Spleen (tissue), 11 donors: ENCODE measurements at regions not wholly inside any gene's neighbourhood (a gene's known extent, or its start where the extent isn't known, plus 50 kb on each side); places are given as distances from the start of the nearest gene placed in this dataset.

Experiments
- DNase-seq: peaks from one replicate; pipeline ENCODE4 v3.0.0-alpha.2; 2020
- H3K27ac ChIP-seq, 8 donors: fragments of 200-600 bp; sonication (generic) in 7 of 8; 1 replicate in 4 of 8; 2 replicates in 4 of 8; pipeline versions ENCODE4 v1.5.0 to v1.8.0; 2016 to 2021; ENCODE audit warnings: inconsistent platforms in 4 of 8, mild to moderate bottlenecking in 4 of 8, moderate library complexity in 1 of 8
- H3K27me3 ChIP-seq, 7 donors: fragments of 200-600 bp; sonication (generic) in 6 of 7; replicated peaks in 1 of 7; 1 replicate in 4 of 7; 2 replicates in 3 of 7; pipeline versions ENCODE4 v1.5.0 to v1.8.0; 2016 to 2021; ENCODE audit warnings: inconsistent platforms in 3 of 7, mild to moderate bottlenecking in 1 of 7
- H3K36me3 ChIP-seq, 6 donors: fragments of 200-600 bp; sonication (generic) in 5 of 6; 1 replicate in 4 of 6; 2 replicates in 2 of 6; pipeline versions ENCODE4 v1.5.0 to v1.8.0; 2016 to 2021; ENCODE audit warnings: inconsistent platforms in 2 of 6
- H3K4me1 ChIP-seq, 6 donors: fragments of 200-600 bp; sonication (generic) in 5 of 6; 1 replicate in 3 of 6; 2 replicates in 3 of 6; pipeline versions ENCODE4 v1.5.0 to v1.8.0; 2016 to 2021; ENCODE audit warnings: inconsistent platforms in 3 of 6
- H3K4me3 ChIP-seq, 8 donors: fragments of 200-600 bp; sonication (generic) in 7 of 8; 1 replicate in 4 of 8; 2 replicates in 4 of 8; pipeline versions ENCODE4 v1.5.0 to v1.8.0; 2016 to 2021; ENCODE audit warnings: inconsistent platforms in 4 of 8, mild to moderate bottlenecking in 4 of 8, moderate library complexity in 2 of 8
- H3K9me3 ChIP-seq, 8 donors: fragments of 200-600 bp; sonication (generic) in 7 of 8; 1 replicate in 4 of 8; 2 replicates in 4 of 8; pipeline versions ENCODE4 v1.5.0 to v1.8.0; 2016 to 2021; ENCODE audit warnings: inconsistent platforms in 4 of 8
- POLR2A ChIP-seq, 3 donors: fragments of 450-650 bp; IDR thresholded peaks; one replicate each; pipeline ENCODE4 v1.5.1; 2017; ENCODE audit warnings: antibody characterized with exemption in 3 of 3, mild to moderate bottlenecking in 1 of 3
- POLR2AphosphoS5 ChIP-seq, 3 donors: sonication (generic); formaldehyde crosslinking; IDR thresholded peaks; one replicate each; pipeline ENCODE4 v1.5.1; 2017; ENCODE audit warnings: antibody characterized with exemption in 3 of 3
- WGBS, 5 donors: extraction: QIAGEN DNeasy Blood & Tissue Kit in 3 of 5; methylation state at CpG; one replicate each; pipeline versions ENCODE4 v1.1.5 to v1.1.7; 2013 to 2018; 5-methylcytosine and 5-hydroxymethylcytosine counted together
- intact Hi-C: fragments of 100-400 bp; cut with DNase I; formaldehyde crosslinking; loops from one replicate; pipeline ENCODE4 v1.15.0; 2023; ENCODE audit warnings: low total_unique reads
- TF ChIP-seq, protein P1 (sequence below), 11 experiments: fragments of 200-600 bp in 7 of 11; fragments of 450-650 bp in 4 of 11; sonication (generic) in 4 of 11; IDR thresholded peaks in 8 of 11; conservative IDR thresholded peaks in 3 of 11; 1 replicate in 7 of 11; 2 replicates in 4 of 11; pipeline versions ENCODE4 v1.4.0 to v1.8.0; 2016 to 2021; ENCODE audit warnings: antibody characterized with exemption in 11 of 11, inconsistent platforms in 4 of 11, mild to moderate bottlenecking in 1 of 11
- donor health status: healthy with polysubstance abuse.
- donor health status: DM: no; HTN: no; CAD: no; lungs with moderate emphysema.
- donor health status: DM: no; HTN: no; CAD: no.
- donor health status: Bipolar disorder and iron deficiency.
- donor health status: healthy.
- donor health status: DM: no; HTN: no; CAD: no.
- donor health status: DM: yes; HTN: yes; CAD: no.

DNA sequence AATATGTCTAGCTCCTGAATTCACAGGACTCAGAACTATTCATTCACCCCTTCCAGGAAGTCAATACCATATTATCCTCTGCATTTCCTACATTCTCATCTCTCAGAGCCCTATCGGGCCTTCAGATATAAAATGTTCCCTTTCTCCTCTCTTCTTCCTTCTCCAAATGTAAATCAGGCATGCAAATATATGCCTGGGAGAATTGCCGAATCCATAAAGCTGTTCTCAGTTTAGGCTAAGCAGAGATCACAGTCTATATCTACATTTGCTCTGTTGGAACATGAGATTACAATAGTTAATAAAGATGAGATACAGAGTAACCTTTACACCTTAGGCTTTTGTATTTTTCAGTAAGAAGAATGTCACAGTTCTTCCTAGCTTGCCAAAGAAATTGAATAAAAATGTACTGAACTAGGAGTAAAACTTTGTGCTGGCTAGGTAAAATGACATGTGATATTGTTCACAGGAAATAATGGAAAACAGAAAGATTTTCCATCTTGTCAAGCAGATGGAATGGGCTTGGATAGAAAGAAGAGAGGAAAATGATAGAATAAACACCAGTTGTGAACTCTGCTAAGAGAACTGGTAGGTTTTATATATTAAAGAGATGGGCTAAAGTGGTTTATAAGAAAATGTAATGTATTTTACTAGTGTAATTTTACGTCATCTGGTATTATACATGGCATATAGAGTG, 161.5 kb downstream of the NRIP1 start:
- Histone ChIP-seq H3K36me3 (no peaks in the 10 kb centered on the region), H3K9me3 (no peaks in the 10 kb centered on the region), H3K27me3 (no peaks in the 10 kb centered on the region), H3K27ac (no peak overlapping the region), H3K4me3 (no peak overlapping the region), H3K4me1 (no peaks in the 10 kb centered on the region)
- no peak for TF ChIP-seq POLR2AphosphoS5 (IDR thresholded peaks at IDR 0.05)
- no peak for TF ChIP-seq POLR2A (IDR thresholded peaks at IDR 0.05)
- TF ChIP-seq, protein P1, sequence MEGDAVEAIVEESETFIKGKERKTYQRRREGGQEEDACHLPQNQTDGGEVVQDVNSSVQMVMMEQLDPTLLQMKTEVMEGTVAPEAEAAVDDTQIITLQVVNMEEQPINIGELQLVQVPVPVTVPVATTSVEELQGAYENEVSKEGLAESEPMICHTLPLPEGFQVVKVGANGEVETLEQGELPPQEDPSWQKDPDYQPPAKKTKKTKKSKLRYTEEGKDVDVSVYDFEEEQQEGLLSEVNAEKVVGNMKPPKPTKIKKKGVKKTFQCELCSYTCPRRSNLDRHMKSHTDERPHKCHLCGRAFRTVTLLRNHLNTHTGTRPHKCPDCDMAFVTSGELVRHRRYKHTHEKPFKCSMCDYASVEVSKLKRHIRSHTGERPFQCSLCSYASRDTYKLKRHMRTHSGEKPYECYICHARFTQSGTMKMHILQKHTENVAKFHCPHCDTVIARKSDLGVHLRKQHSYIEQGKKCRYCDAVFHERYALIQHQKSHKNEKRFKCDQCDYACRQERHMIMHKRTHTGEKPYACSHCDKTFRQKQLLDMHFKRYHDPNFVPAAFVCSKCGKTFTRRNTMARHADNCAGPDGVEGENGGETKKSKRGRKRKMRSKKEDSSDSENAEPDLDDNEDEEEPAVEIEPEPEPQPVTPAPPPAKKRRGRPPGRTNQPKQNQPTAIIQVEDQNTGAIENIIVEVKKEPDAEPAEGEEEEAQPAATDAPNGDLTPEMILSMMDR (IDR thresholded peaks at IDR 0.05 in 8 of 11, conservative IDR thresholded peaks at IDR 0.05 in 3 of 11): no peak
- DNase-seq: no peak
- intact Hi-C loops: no loop called here
- WGBS, 5 donors: 93 to 97% (median 95%) methylated on average over 3 of the region's 3 CpGs

DNA sequence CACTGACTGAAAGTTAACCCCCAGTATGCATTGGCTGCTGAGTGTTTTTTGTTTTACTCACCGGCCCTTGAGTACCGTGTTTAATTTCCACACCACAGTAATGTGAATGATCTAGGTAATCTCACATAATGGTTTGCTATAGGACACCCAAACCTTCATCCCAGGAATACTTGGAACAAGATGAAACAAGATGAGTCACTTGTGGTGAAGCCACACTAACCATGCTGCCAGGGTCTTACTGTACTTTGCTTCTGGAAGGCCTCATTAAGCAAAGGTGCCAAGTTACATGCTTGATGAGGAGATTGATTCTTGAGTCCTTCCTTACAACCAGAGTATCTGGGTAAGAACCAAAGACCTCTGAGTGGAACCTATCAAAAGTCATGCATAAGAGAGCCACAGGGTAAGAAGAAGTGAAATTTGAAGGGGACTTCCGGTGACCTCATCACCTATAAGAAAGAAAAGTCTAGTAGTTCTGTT, 163.3 kb downstream of the NRIP1 start:
- Histone ChIP-seq H3K9me3 (no peaks in the 10 kb centered on the region), H3K27me3 (no peaks in the 10 kb centered on the region), H3K36me3 (no peaks in the 10 kb centered on the region), H3K4me3 (no peak overlapping the region), H3K27ac (no peak overlapping the region), H3K4me1 (no peaks in the 10 kb centered on the region)
- DNase-seq: no peak
- 72 to 84% (median 77%) methylated on average over 3 of the region's 3 CpGs for WGBS, 5 donors
- intact Hi-C loops: no loop called here
- TF ChIP-seq POLR2A (IDR thresholded peaks at IDR 0.05) (no peak), POLR2AphosphoS5 (IDR thresholded peaks at IDR 0.05) (no peak)
- TF ChIP-seq, protein P1 (IDR thresholded peaks at IDR 0.05 in 8 of 11, conservative IDR thresholded peaks at IDR 0.05 in 3 of 11): no peak

DNA sequence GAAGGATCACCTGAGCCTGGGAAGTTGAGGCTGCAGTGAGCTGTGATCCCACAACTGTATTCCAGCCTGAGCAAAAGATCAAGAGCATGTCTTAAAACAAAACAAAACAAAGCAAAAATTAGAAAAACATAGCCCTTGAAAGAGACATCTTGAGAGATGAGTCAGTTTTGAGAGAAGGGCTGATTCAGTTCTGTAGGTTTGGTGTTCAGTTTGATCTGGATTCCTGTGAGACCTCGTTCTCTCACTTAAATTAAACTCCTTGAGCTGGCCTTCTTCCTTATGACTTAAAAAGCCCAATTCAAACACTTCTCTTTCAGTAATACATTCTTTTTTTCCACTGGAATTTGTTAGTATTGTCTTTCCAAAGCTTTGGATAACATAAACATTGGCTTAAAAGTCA, 164.2 kb downstream of the NRIP1 start:
- Histone ChIP-seq H3K9me3 (no peaks in the 10 kb centered on the region), H3K36me3 (no peaks in the 10 kb centered on the region), H3K27me3 (no peaks in the 10 kb centered on the region), H3K27ac (no peak overlapping the region), H3K4me1 (no peaks in the 10 kb centered on the region), H3K4me3 (no peak overlapping the region)
- WGBS, 5 donors: 71 to 83% (median 76%) methylated on average over 1 of the region's 1 CpG
- intact Hi-C loops: no loop called here
- no peak for TF ChIP-seq POLR2AphosphoS5 (IDR thresholded peaks at IDR 0.05)
- TF ChIP-seq, protein P1 (IDR thresholded peaks at IDR 0.05 in 8 of 11, conservative IDR thresholded peaks at IDR 0.05 in 3 of 11): no peak
- no peak for TF ChIP-seq POLR2A (IDR thresholded peaks at IDR 0.05)
- DNase-seq: no peak

DNA sequence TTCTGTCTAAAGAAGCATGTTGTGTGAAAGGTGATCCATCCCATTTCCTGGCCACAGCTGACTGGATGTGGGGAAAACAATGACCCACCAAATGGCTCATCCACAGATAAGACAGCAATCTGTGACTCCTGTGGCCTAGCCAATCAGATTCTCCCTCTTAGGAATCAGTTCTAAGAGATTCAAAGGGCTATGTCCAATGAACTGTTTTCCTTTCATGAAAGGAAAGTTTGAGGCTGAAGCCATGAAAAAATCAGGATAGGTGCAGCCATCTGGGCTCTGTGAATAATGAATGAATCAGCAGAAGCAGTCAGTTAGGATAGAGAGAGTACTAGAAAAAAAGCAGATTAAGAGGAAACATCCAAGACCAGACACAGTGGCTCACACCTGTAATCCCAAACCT, 164.7 kb downstream of the NRIP1 start:
- intact Hi-C loops: no loop called here
- TF ChIP-seq POLR2AphosphoS5 (IDR thresholded peaks at IDR 0.05): no peak
- TF ChIP-seq, protein P1 (IDR thresholded peaks at IDR 0.05 in 8 of 11, conservative IDR thresholded peaks at IDR 0.05 in 3 of 11): no peak
- no peak for TF ChIP-seq POLR2A (IDR thresholded peaks at IDR 0.05)
- Histone ChIP-seq H3K9me3 (no peaks in the 10 kb centered on the region), H3K27me3 (no peaks in the 10 kb centered on the region), H3K4me3 (no peak overlapping the region), H3K27ac (no peak overlapping the region), H3K4me1 (no peaks in the 10 kb centered on the region), H3K36me3 (no peaks in the 10 kb centered on the region)
- no peak for DNase-seq
